Myocyte (in vitro differentiated cells): ENCODE measurements at regions not wholly inside any gene's neighbourhood (a gene's known extent, or its start where the extent isn't known, plus 50 kb on each side); places are given as distances from the start of the nearest gene placed in this dataset.

ENCODE experiments used
- DNase-seq: peaks from one replicate; pipeline ENCODE4 v3.0.0-alpha.2; 2012; ENCODE audit warnings: low read depth

- no peak for DNase-seq
These were observed 990.3 kb upstream of the ZNF722 start for GRCh38 chr7:63008366-63008765.

GRCh38 chr7:63009771-63010170 is 988.9 kb upstream of the ZNF722 start:
- DNase-seq, result no peak

GRCh38 chr7:63012633-63013183 is 985.9 kb upstream of the ZNF722 start:
- DNase-seq, result no peak

- no peak for DNase-seq
These were observed 983.9 kb upstream of the ZNF722 start for GRCh38 chr7:63014792-63015191.

GRCh38 chr7:63023182-63023787 is 975.4 kb upstream of the ZNF722 start:
- DNase-seq, result no peak

- DNase-seq, result no peak
These were observed 974.2 kb upstream of the ZNF722 start for GRCh38 chr7:63024446-63024845.

- no peak for DNase-seq
These were observed 972.8 kb upstream of the ZNF722 start for GRCh38 chr7:63025815-63026214.

GRCh38 chr7:63027075-63027474 is 971.6 kb upstream of the ZNF722 start:
- no peak for DNase-seq

- no peak for DNase-seq
These were observed 970.1 kb upstream of the ZNF722 start for GRCh38 chr7:63028376-63029206.

GRCh38 chr7:63029207-63029522 is 969.5 kb upstream of the ZNF722 start:
- no peak for DNase-seq

GRCh38 chr7:63030061-63030460 is 968.6 kb upstream of the ZNF722 start:
- no peak for DNase-seq

- DNase-seq, result no peak
These were observed 966.7 kb upstream of the ZNF722 start for GRCh38 chr7:63031838-63032436.

- no peak for DNase-seq
These were observed 961.4 kb upstream of the ZNF722 start for GRCh38 chr7:63037242-63037641.

- DNase-seq, result no peak
These were observed 959.7 kb upstream of the ZNF722 start for GRCh38 chr7:63038987-63039386.

GRCh38 chr7:63039882-63040281 is 958.8 kb upstream of the ZNF722 start:
- no peak for DNase-seq

GRCh38 chr7:63040336-63040735 is 958.3 kb upstream of the ZNF722 start:
- no peak for DNase-seq

GRCh38 chr7:63040966-63041610 is 957.6 kb upstream of the ZNF722 start:
- DNase-seq, result no peak

GRCh38 chr7:63041786-63042185 is 956.9 kb upstream of the ZNF722 start:
- no peak for DNase-seq

- DNase-seq, result no peak
These were observed 955.7 kb upstream of the ZNF722 start for GRCh38 chr7:63042730-63043511.

- no peak for DNase-seq
These were observed 954.7 kb upstream of the ZNF722 start for GRCh38 chr7:63043657-63044543.
